ENCODE measurements at regions not wholly inside any gene's neighbourhood (a gene's known extent, or its start where the extent isn't known, plus 50 kb on each side); places are given as distances from the start of the nearest gene placed in this dataset.
"Not testable (repeated sequence)": the region's sequence is repeated elsewhere in the genome, so short reads cannot be mapped to it uniquely, and the experiment has no call there.

DNA sequence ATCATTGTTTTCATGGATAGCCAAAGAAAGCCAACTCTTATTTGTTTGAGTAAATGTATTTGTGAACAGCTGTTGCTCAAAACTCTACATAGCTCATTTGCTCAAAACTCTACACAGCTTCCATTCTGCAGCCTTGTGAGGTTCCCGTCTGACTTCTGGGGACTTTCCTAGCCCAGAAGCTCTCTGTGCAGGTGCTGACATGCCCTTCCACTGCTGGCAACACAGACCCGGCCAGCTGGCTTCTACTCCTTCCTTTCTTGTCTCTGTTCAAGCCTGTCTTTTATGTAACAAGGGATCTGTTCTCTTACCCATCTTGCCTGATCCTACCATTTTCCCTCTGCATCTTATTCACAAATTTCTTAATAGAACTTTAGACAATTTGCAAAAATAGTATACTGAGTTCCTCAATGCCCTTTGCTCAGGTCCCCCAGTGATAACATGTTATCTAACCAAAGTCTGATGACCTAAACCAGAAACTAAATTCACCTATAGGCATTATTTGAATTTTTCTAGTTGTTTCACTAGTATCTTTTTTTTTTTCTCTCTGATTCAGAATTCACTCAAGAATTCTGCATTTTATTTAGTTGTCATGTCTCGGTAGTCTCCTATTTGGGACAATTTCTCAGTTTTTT, 556.5 kb upstream of the SEMA6A start:
- Mint-ChIP-seq H3K9me3 (ENCODE audit: low read depth) (peaks cover 12% of the 10 kb centered on the region), H3K27me3 (ENCODE audit: low read depth) (no peaks in the 10 kb centered on the region), H3K36me3 (ENCODE audit: low read depth) (no peaks in the 10 kb centered on the region), H3K4me3 (ENCODE audit: unreplicated experiment) (no peak overlapping the region), H3K4me1 (ENCODE audit: low read depth) (no peaks in the 10 kb centered on the region), H3K27ac (ENCODE audit: unreplicated experiment) (no peak overlapping the region)
- DNase-seq (ENCODE audit: low spot score) = no peak
- TF ChIP-seq, protein P1, sequence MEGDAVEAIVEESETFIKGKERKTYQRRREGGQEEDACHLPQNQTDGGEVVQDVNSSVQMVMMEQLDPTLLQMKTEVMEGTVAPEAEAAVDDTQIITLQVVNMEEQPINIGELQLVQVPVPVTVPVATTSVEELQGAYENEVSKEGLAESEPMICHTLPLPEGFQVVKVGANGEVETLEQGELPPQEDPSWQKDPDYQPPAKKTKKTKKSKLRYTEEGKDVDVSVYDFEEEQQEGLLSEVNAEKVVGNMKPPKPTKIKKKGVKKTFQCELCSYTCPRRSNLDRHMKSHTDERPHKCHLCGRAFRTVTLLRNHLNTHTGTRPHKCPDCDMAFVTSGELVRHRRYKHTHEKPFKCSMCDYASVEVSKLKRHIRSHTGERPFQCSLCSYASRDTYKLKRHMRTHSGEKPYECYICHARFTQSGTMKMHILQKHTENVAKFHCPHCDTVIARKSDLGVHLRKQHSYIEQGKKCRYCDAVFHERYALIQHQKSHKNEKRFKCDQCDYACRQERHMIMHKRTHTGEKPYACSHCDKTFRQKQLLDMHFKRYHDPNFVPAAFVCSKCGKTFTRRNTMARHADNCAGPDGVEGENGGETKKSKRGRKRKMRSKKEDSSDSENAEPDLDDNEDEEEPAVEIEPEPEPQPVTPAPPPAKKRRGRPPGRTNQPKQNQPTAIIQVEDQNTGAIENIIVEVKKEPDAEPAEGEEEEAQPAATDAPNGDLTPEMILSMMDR (IDR thresholded peaks at IDR 0.05) = no peak

- TF ChIP-seq, protein P1 (IDR thresholded peaks at IDR 0.05) = no peak
- DNase-seq (ENCODE audit: low spot score) = no peak
- Mint-ChIP-seq H3K36me3 (ENCODE audit: low read depth) (peaks cover 4% of the 10 kb centered on the region), H3K4me3 (ENCODE audit: unreplicated experiment) (no peak overlapping the region), H3K4me1 (ENCODE audit: low read depth) (no peaks in the 10 kb centered on the region), H3K27ac (ENCODE audit: unreplicated experiment) (no peak overlapping the region), H3K27me3 (ENCODE audit: low read depth) (no peaks in the 10 kb centered on the region), H3K9me3 (ENCODE audit: low read depth) (peaks cover 11% of the 10 kb centered on the region)
These were observed 543.9 kb upstream of the SEMA6A start for GRCh38 chr5:117118499-117118898.

- not testable (repeated sequence) for H3K4me3 Mint-ChIP-seq (ENCODE audit: unreplicated experiment); H3K36me3 Mint-ChIP-seq (ENCODE audit: low read depth); H3K27ac Mint-ChIP-seq (ENCODE audit: unreplicated experiment); H3K4me1 Mint-ChIP-seq (ENCODE audit: low read depth); DNase-seq (ENCODE audit: low spot score); H3K27me3 Mint-ChIP-seq (ENCODE audit: low read depth)
- peaks cover 12% of the 10 kb centered on the region for H3K9me3 Mint-ChIP-seq (ENCODE audit: low read depth)
These were observed 542.7 kb upstream of the SEMA6A start for GRCh38 chr5:117117314-117117713.

DNA sequence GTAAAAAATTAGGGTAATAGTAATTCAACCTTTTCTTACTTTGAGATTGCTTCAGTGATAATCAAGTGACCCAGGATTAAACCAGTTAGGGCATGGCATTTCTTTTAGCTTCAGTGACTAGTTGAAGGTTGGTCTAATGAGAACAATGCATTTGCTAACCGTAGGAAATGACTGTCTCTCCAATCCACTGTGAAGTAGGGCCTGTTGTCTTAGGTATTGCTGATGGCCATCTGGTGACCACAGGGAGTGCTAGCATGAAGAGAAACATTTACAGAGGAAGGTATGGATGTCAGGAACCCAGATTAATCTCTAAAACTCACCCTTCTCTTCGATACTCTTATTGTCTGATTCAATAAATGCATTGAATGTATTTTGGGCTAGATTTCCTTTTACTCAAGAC, 535.9 kb upstream of the SEMA6A start:
- H3K4me1 Mint-ChIP-seq (ENCODE audit: low read depth) = no peaks in the 10 kb centered on the region
- no peak for DNase-seq (ENCODE audit: low spot score)
- H3K4me3 Mint-ChIP-seq (ENCODE audit: unreplicated experiment) = no peak overlapping the region
- H3K9me3 Mint-ChIP-seq (ENCODE audit: low read depth) = peaks cover 5% of the 10 kb centered on the region
- H3K36me3 Mint-ChIP-seq (ENCODE audit: low read depth) = no peaks in the 10 kb centered on the region
- TF ChIP-seq, protein P1 (IDR thresholded peaks at IDR 0.05) = no peak
- H3K27ac Mint-ChIP-seq (ENCODE audit: unreplicated experiment) = no peak overlapping the region
- no peaks in the 10 kb centered on the region for H3K27me3 Mint-ChIP-seq (ENCODE audit: low read depth)

DNA sequence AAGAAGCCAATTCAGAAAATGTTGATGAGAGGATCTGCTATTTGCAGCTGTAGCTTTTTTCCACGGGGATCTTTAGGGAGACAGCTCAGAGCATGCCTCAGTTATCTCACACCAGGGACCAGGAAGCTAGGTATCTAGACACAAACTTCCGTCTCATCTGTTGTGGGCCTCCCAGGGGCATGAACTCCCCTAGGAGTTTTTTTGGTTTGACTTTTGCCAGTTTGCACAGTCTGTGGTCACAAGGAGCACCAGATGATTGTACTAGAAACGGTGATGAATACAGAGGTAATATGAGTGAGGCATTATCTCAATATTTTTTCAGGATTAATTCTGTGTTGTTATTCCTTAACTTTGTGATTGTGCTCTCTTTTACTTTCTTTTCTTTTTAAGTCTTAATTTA, 533.2 kb upstream of the SEMA6A start:
- H3K27ac Mint-ChIP-seq (ENCODE audit: unreplicated experiment) = no peak overlapping the region
- H3K4me3 Mint-ChIP-seq (ENCODE audit: unreplicated experiment) = no peak overlapping the region
- H3K4me1 Mint-ChIP-seq (ENCODE audit: low read depth) = no peaks in the 10 kb centered on the region
- no peak for DNase-seq (ENCODE audit: low spot score)
- H3K27me3 Mint-ChIP-seq (ENCODE audit: low read depth) = no peaks in the 10 kb centered on the region
- no peaks in the 10 kb centered on the region for H3K36me3 Mint-ChIP-seq (ENCODE audit: low read depth)
- TF ChIP-seq, protein P1 (IDR thresholded peaks at IDR 0.05) = no peak
- peaks cover 2% of the 10 kb centered on the region for H3K9me3 Mint-ChIP-seq (ENCODE audit: low read depth)

GRCh38 chr5:117103703-117104102, 529.1 kb upstream of the SEMA6A start:
- TF ChIP-seq, protein P1 (IDR thresholded peaks at IDR 0.05) = no peak
- no peaks in the 10 kb centered on the region for H3K4me1 Mint-ChIP-seq (ENCODE audit: low read depth)
- no peaks in the 10 kb centered on the region for H3K27me3 Mint-ChIP-seq (ENCODE audit: low read depth)
- H3K9me3 Mint-ChIP-seq (ENCODE audit: low read depth) = no peaks in the 10 kb centered on the region
- no peak for DNase-seq (ENCODE audit: low spot score)
- no peak overlapping the region for H3K27ac Mint-ChIP-seq (ENCODE audit: unreplicated experiment)
- no peaks in the 10 kb centered on the region for H3K36me3 Mint-ChIP-seq (ENCODE audit: low read depth)
- H3K4me3 Mint-ChIP-seq (ENCODE audit: unreplicated experiment) = no peak overlapping the region
